Ectodermal cell (in vitro differentiated cells): ENCODE measurements at regions not wholly inside any gene's neighbourhood (a gene's known extent, or its start where the extent isn't known, plus 50 kb on each side); places are given as distances from the start of the nearest gene placed in this dataset.

Experiments
- H3K27ac ChIP-seq: 2 replicates; pipeline ENCODE4 v1.7.0; 2013; ENCODE audit warnings: mild to moderate bottlenecking, low read depth, low read length; ENCODE audit not compliant: insufficient read depth, poor library complexity, severe bottlenecking
- H3K27me3 ChIP-seq: 2 replicates; pipeline ENCODE4 v1.7.0; 2013; ENCODE audit warnings: mild to moderate bottlenecking, low read length; ENCODE audit not compliant: insufficient read depth, control insufficient read depth, poor library complexity, severe bottlenecking
- H3K36me3 ChIP-seq: one replicate; pipeline ENCODE4 v1.7.0; 2013; ENCODE audit warnings: low read length; ENCODE audit not compliant: control insufficient read depth, insufficient read depth
- H3K4me1 ChIP-seq: one replicate; pipeline ENCODE4 v1.7.0; 2013; ENCODE audit warnings: low read length; ENCODE audit not compliant: control insufficient read depth, insufficient read depth
- H3K4me3 ChIP-seq: 2 replicates; pipeline ENCODE4 v1.7.0; 2013; ENCODE audit warnings: low read depth, low read length, control low read depth; ENCODE audit not compliant: insufficient read depth
- H3K9me3 ChIP-seq: 2 replicates; pipeline ENCODE4 v1.7.0; 2013; ENCODE audit warnings: mild to moderate bottlenecking, low read length, moderate library complexity; ENCODE audit not compliant: control insufficient read depth
- WGBS, 2 experiments: methylation state at CpG; one replicate each; pipeline ENCODE4 v1.1.7; 2013; ENCODE audit warnings: missing lambda C conversion rate in 2 of 2; 5-methylcytosine and 5-hydroxymethylcytosine counted together

- H3K27me3 ChIP-seq = no peaks in the 10 kb centered on the region
- 60 to 100% methylated on average over 1 of the region's 3 CpGs for WGBS, 2 experiments
Observed at GRCh38 chr13:82802528-82802927, 1079.7 kb downstream of the SLITRK1 start.

GRCh38 chr13:82800391-82800790, 1081.9 kb downstream of the SLITRK1 start:
- Histone ChIP-seq H3K4me1 (no peaks in the 10 kb centered on the region), H3K27me3 (no peaks in the 10 kb centered on the region), H3K4me3 (no peak overlapping the region), H3K9me3 (no peaks in the 10 kb centered on the region), H3K27ac (no peak overlapping the region), H3K36me3 (no peaks in the 10 kb centered on the region)
- 90 to 95% methylated on average over 2 of the region's 2 CpGs for WGBS, 2 experiments

More at GRCh38 chr13:82802528-82802927, 1079.7 kb downstream of the SLITRK1 start:
- H3K27ac ChIP-seq = no peak overlapping the region
- no peaks in the 10 kb centered on the region for H3K4me1 ChIP-seq
- H3K36me3 ChIP-seq = no peaks in the 10 kb centered on the region
- H3K4me3 ChIP-seq = no peak overlapping the region
- no peaks in the 10 kb centered on the region for H3K9me3 ChIP-seq

- Histone ChIP-seq H3K4me3 (no peak overlapping the region), H3K4me1 (no peaks in the 10 kb centered on the region), H3K27me3 (no peaks in the 10 kb centered on the region), H3K36me3 (no peaks in the 10 kb centered on the region), H3K9me3 (no peaks in the 10 kb centered on the region), H3K27ac (no peak overlapping the region)
- 82 to 87% methylated on average over 1 of the region's 1 CpG for WGBS, 2 experiments
Observed at GRCh38 chr13:82797876-82798275, 1084.4 kb downstream of the SLITRK1 start.

GRCh38 chr13:82791035-82791434, 1091.2 kb downstream of the SLITRK1 start:
- no peaks in the 10 kb centered on the region for H3K27me3 ChIP-seq
- H3K4me3 ChIP-seq = no peak overlapping the region
- H3K4me1 ChIP-seq = no peaks in the 10 kb centered on the region
- no peaks in the 10 kb centered on the region for H3K36me3 ChIP-seq
- no peaks in the 10 kb centered on the region for H3K9me3 ChIP-seq
- 82 to 96% methylated on average over 4 of the region's 4 CpGs for WGBS, 2 experiments
- no peak overlapping the region for H3K27ac ChIP-seq

GRCh38 chr13:82772816-82773215, 1109.5 kb downstream of the SLITRK1 start:
- Histone ChIP-seq H3K4me1 (no peaks in the 10 kb centered on the region), H3K27ac (no peak overlapping the region), H3K27me3 (no peaks in the 10 kb centered on the region), H3K36me3 (no peaks in the 10 kb centered on the region), H3K4me3 (no peak overlapping the region), H3K9me3 (no peaks in the 10 kb centered on the region)
- 80 to 100% methylated on average over 1 of the region's 3 CpGs for WGBS, 2 experiments

GRCh38 chr13:82766732-82767321, 1115.4 kb downstream of the SLITRK1 start:
- Histone ChIP-seq H3K4me1 (no peaks in the 10 kb centered on the region), H3K27me3 (no peaks in the 10 kb centered on the region), H3K9me3 (no peaks in the 10 kb centered on the region), H3K36me3 (no peaks in the 10 kb centered on the region), H3K27ac (no peak overlapping the region), H3K4me3 (no peak overlapping the region)
- WGBS, 2 experiments = 46 to 47% methylated on average over 4 of the region's 4 CpGs

- Histone ChIP-seq H3K9me3 (no peaks in the 10 kb centered on the region), H3K36me3 (no peaks in the 10 kb centered on the region), H3K27me3 (no peaks in the 10 kb centered on the region), H3K4me1 (no peaks in the 10 kb centered on the region), H3K4me3 (no peak overlapping the region), H3K27ac (no peak overlapping the region)
- 94 to 97% methylated on average over 1 of the region's 1 CpG for WGBS, 2 experiments
Observed at GRCh38 chr13:82758044-82758443, 1124.2 kb downstream of the SLITRK1 start.

GRCh38 chr13:82751206-82751605, 1131.1 kb downstream of the SLITRK1 start:
- H3K27me3 ChIP-seq = no peaks in the 10 kb centered on the region
- no peak overlapping the region for H3K27ac ChIP-seq
- no peak overlapping the region for H3K4me3 ChIP-seq
- H3K36me3 ChIP-seq = no peaks in the 10 kb centered on the region
- H3K4me1 ChIP-seq = no peaks in the 10 kb centered on the region
- H3K9me3 ChIP-seq = no peaks in the 10 kb centered on the region

- no peak overlapping the region for H3K4me3 ChIP-seq
- H3K27me3 ChIP-seq = no peaks in the 10 kb centered on the region
- H3K36me3 ChIP-seq = no peaks in the 10 kb centered on the region
- no peaks in the 10 kb centered on the region for H3K9me3 ChIP-seq
- no peak overlapping the region for H3K27ac ChIP-seq
- 73 to 93% methylated on average over 2 of the region's 3 CpGs for WGBS, 2 experiments
- no peaks in the 10 kb centered on the region for H3K4me1 ChIP-seq
Observed at GRCh38 chr13:82749551-82749950, 1132.7 kb downstream of the SLITRK1 start.

GRCh38 chr13:82747958-82748357, 1134.3 kb downstream of the SLITRK1 start:
- Histone ChIP-seq H3K9me3 (no peaks in the 10 kb centered on the region), H3K27me3 (no peaks in the 10 kb centered on the region), H3K4me3 (no peak overlapping the region), H3K4me1 (no peaks in the 10 kb centered on the region), H3K36me3 (no peaks in the 10 kb centered on the region), H3K27ac (no peak overlapping the region)
- 20% methylated on average over 1 of the region's 1 CpG; no CpG with 5 or more reads in 1 of the 2 experiments for WGBS, 2 experiments

GRCh38 chr13:82747291-82747690, 1135.0 kb downstream of the SLITRK1 start:
- Histone ChIP-seq H3K36me3 (no peaks in the 10 kb centered on the region), H3K27ac (peak overlapping the region; percentile 46), H3K27me3 (no peaks in the 10 kb centered on the region), H3K4me3 (no peak overlapping the region), H3K4me1 (no peaks in the 10 kb centered on the region), H3K9me3 (no peaks in the 10 kb centered on the region)
- 0% methylated on average over 1 of the region's 1 CpG for WGBS, 2 experiments
